Stimulated activated effector memory CD8-positive, alpha-beta T cell treated with anti-CD3 and anti-CD28 coated beads, Interleukin-12 subunit alpha, Interleukin-12 subunit beta, amount 100 ng/mL, for 72 hours (primary cell): ENCODE measurements at regions not wholly inside any gene's neighbourhood (a gene's known extent, or its start where the extent isn't known, plus 50 kb on each side); places are given as distances from the start of the nearest gene placed in this dataset.

Experiments
- ATAC-seq: fragments of 150-1000 bp; cut with Tn5 transposase; 2 replicates; pipeline ENCODE4 v1.10.0; 2021
- DNase-seq, 2 donors: peaks; one replicate each; pipeline ENCODE4 v3.0.0; 2021 to 2022; ENCODE audit warnings: low spot score in 2 of 2
- H3K27ac Mint-ChIP-seq: one replicate; pipeline ENCODE4 v1.8.0; 2022; ENCODE audit warnings: mild to moderate bottlenecking, mixed read lengths
- H3K36me3 Mint-ChIP-seq: one replicate; pipeline ENCODE4 v1.8.0; 2022; ENCODE audit warnings: mild to moderate bottlenecking, mixed read lengths
- H3K4me1 Mint-ChIP-seq: one replicate; pipeline ENCODE4 v1.8.0; 2022; ENCODE audit warnings: mixed read lengths
- H3K4me3 Mint-ChIP-seq: one replicate; pipeline ENCODE4 v1.8.0; 2022; ENCODE audit warnings: mild to moderate bottlenecking, mixed read lengths
- H3K9me3 Mint-ChIP-seq: one replicate; pipeline ENCODE4 v1.8.0; 2022; ENCODE audit warnings: mixed read lengths

DNA sequence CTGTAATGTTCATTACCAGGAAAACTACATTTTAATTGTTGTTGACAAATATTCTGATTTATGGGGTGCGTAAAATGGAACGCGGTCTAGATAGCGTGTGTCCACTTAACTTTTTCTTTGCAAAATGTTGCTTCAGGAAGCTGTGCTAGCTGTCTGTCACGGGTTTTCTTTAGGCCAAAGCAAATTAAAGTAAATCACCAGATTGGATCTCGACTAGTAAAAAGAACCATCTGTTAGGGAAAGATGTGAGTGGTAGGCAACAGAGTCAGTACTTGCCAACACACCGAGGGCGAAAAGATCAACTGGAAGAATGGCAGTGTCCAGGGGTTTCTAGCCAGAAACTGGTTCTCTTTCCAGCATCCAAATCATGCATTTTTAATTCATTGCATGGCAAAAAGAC lies 404.9 kb upstream of the TMPO start:
- Mint-ChIP-seq H3K4me3 (no peak overlapping the region), H3K36me3 (no peaks in the 10 kb centered on the region), H3K4me1 (no peaks in the 10 kb centered on the region), H3K27ac (no peak overlapping the region), H3K9me3 (no peaks in the 10 kb centered on the region)
- no peak for ATAC-seq
- no peak for DNase-seq

DNA sequence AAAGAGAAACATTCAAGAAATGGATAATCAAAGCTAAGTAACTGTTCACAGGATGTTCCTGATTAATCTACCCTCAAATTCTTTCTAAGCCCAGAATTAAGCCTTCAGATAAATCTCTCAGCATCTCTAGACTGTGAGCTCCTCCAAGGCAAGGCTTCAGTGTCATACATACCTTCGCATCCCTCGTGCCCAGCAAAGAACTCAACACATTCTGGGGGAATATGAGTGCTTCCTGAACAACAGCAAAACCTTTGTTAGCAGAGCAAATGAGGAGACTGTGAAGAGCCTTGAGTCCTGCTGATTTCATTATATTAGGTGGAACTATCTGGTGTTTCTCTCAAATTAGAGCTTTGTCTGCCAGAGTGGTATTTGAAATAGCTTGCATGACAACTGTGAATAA lies 401.8 kb upstream of the TMPO start:
- Mint-ChIP-seq H3K9me3 (no peaks in the 10 kb centered on the region), H3K4me3 (no peak overlapping the region), H3K27ac (no peak overlapping the region), H3K36me3 (no peaks in the 10 kb centered on the region), H3K4me1 (no peaks in the 10 kb centered on the region)
- DNase-seq (no peak), ATAC-seq (no peak)

DNA sequence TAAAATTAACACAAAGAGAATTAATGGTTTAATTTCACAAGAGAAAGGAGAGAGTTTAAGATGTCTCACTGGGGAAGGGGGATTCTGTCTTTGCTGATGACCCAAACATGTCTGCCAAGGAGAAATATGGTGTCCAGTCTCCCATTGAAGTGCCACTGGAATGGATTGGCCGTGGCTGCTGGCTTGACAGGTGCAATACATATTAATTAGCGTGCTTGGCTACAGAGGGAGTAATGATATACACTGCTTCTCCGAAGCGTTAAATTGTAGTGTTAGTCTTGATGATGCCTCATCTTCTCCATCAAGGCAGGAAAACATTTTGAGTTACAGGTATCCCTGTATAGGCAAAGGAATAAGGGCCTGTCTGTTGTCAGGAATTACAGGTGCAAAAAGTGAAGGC lies 393.4 kb upstream of the TMPO start:
- Mint-ChIP-seq H3K36me3 (no peaks in the 10 kb centered on the region), H3K4me3 (no peak overlapping the region), H3K27ac (no peak overlapping the region), H3K9me3 (peaks cover 3% of the 10 kb centered on the region), H3K4me1 (no peaks in the 10 kb centered on the region)
- DNase-seq (no peak), ATAC-seq (no peak)

DNA sequence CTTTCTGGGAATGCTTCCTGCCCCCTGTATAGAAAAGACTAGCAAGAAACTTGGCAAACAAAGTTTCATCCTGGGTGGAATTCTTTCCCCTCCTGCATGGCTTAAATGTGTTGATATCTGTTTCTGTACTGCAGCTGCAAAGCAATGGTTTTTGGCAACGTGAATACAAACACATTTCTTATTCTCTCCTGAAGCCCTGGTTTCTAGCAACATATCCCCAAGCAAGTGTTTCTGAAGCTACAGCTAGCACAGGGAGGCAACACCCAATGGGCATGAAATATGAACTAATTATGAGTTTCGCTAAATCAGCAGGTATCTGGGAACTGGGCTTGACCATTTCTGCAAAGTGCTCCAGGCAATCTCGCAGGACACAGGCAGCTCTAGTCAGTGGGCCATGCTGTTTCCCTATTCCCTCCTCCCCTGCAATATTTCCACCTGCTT lies 392.3 kb upstream of the TMPO start:
- peaks cover 3% of the 10 kb centered on the region for H3K9me3 Mint-ChIP-seq
- no peaks in the 10 kb centered on the region for H3K4me1 Mint-ChIP-seq
- ATAC-seq (no peak), DNase-seq (no peak)
- H3K4me3 Mint-ChIP-seq, result no peak overlapping the region
- no peaks in the 10 kb centered on the region for H3K36me3 Mint-ChIP-seq
- no peak overlapping the region for H3K27ac Mint-ChIP-seq

DNA sequence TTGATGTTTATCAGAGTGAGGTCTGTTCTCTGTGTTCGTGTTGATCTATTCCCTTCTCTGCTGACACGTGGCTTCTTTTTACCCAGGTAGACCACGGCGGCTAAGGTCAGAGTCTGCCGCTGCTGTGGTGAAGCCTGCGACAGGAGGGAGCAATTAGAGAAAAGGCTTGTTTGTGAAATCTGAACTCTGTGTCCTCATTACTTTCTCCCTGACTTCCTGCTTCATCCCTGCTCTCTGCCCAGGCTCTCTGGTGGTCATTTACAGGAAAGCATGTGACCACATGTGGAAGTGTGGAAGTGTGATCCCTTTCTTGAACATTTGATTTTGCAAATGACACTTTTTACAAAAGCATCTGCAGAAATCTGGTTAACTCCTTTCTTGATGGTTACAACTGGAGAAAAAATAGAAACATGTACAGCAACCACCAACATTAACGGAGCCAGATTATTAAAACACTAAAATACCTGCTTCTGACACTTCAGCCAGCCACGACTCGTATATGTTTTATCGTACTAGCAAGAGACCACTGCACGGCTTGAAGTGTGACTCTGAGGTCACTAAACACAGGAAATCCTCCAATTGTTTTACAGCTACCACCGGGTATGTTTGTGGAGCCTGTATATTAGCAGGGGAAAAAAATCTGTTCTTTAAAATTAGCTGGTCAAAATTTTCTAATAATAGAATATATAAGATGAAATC lies 388.6 kb upstream of the TMPO start:
- DNase-seq, result no peak
- ATAC-seq, result no peak
- no peaks in the 10 kb centered on the region for H3K4me1 Mint-ChIP-seq
- H3K9me3 Mint-ChIP-seq, result no peaks in the 10 kb centered on the region
- no peak overlapping the region for H3K4me3 Mint-ChIP-seq
- no peaks in the 10 kb centered on the region for H3K36me3 Mint-ChIP-seq
- H3K27ac Mint-ChIP-seq, result no peak overlapping the region

DNA sequence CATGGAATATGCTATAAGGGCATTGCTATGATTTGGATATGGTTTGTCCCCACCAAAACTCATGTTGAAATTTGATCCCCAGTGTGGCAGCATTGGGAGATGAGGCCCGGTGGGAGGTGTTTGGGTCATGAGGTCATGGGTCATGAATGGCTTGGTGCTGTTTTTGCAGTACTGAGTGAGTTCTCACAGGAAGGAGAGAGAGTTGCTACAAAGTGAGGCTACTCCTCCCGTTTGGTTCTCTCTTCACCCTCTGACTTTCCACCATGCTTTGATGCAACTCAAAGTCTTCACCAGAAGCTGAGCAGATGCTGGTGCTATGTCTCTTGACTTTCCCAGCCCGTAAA lies 388.1 kb upstream of the TMPO start:
- Mint-ChIP-seq H3K9me3 (no peaks in the 10 kb centered on the region), H3K4me3 (no peak overlapping the region), H3K4me1 (no peaks in the 10 kb centered on the region), H3K27ac (no peak overlapping the region), H3K36me3 (no peaks in the 10 kb centered on the region)
- ATAC-seq (no peak), DNase-seq (no peak)

DNA sequence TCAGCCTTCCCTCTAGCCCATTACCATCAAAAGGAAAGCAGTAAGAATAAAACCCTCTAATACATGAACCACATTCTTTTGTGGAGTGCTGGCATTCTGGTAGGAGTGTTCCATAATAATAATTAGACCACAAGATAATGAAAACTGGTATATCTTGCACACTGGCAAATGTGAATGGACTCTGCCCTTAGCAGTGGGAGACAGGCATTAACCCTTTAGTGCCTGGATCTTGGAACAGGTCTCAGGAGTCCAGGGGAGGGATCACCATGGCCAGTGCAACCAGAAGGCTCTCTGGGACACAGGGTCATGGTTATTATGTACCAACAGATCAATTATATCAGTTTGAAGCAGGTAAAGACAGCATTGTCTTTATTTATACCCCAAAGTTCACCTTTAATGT lies 387.5 kb upstream of the TMPO start:
- no peak for DNase-seq
- no peaks in the 10 kb centered on the region for H3K4me1 Mint-ChIP-seq
- no peak overlapping the region for H3K27ac Mint-ChIP-seq
- H3K36me3 Mint-ChIP-seq, result no peaks in the 10 kb centered on the region
- no peak for ATAC-seq
- H3K9me3 Mint-ChIP-seq, result no peaks in the 10 kb centered on the region
- H3K4me3 Mint-ChIP-seq, result no peak overlapping the region

DNA sequence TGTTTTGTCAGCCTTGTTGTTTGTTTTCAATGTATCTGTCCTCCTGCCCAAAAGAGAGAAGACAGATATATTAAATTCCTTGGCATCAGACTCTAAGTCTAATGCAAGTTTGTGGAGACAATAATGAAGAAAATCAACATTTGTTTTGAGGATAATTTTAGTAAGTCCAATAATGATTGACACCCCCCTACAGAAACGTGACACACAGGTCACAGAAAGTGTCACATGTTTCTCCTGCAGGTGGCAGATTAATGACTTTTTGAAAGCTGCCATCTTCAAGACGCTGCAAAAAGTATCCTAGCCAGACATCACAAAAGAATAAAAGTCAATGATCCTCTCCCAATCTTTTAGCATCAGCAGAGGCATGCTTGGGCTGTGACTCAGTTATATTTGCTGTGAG lies 378.8 kb upstream of the TMPO start:
- no peaks in the 10 kb centered on the region for H3K9me3 Mint-ChIP-seq
- H3K36me3 Mint-ChIP-seq, result no peaks in the 10 kb centered on the region
- ATAC-seq (no peak), DNase-seq (no peak)
- H3K27ac Mint-ChIP-seq, result no peak overlapping the region
- H3K4me1 Mint-ChIP-seq, result no peaks in the 10 kb centered on the region
- H3K4me3 Mint-ChIP-seq, result no peak overlapping the region

DNA sequence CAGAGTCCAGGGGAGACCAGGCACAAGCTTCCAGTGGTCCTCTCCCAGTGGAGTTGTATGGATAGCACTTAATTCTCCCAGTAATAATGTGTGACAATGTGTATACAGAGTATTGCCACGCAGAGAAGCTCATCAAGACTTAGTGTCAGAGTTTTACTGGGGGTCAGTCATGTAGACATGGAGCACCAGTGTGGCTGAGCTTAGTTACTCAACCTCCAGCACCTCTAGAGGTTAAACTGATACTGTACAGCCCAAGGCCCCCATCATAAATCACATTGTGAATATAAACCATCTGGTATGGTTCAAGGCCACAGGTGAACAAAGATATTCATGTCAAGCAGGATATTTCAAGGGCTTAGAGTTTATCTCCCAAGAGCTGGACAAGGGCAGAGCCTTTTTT lies 378.1 kb upstream of the TMPO start:
- ATAC-seq (peak; percentile 40), DNase-seq (no peak)
- Mint-ChIP-seq H3K27ac (no peak overlapping the region), H3K4me3 (no peak overlapping the region), H3K9me3 (no peaks in the 10 kb centered on the region), H3K36me3 (no peaks in the 10 kb centered on the region), H3K4me1 (no peaks in the 10 kb centered on the region)

DNA sequence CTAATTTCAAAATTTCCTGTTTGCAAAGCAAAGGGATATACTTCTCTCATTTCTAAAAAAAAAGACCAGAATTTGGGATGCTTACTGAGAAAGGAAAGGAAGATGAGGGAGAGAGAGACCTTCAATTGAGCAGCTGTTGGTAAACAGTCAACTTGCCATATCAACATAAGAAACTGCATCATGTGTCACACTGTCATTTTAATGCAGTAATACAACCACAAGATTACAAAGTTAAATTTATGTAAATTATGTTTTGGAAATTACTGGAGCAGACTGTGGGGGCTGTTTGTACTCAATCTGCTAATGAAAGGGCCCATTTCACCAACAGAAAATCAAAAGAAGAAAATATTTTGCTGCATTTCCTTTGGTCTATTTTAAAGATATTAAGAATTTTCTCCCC lies 370.4 kb upstream of the TMPO start:
- ATAC-seq (no peak), DNase-seq (no peak)
- Mint-ChIP-seq H3K36me3 (no peaks in the 10 kb centered on the region), H3K9me3 (peaks cover 3% of the 10 kb centered on the region), H3K4me1 (no peaks in the 10 kb centered on the region), H3K27ac (no peak overlapping the region), H3K4me3 (no peak overlapping the region)

DNA sequence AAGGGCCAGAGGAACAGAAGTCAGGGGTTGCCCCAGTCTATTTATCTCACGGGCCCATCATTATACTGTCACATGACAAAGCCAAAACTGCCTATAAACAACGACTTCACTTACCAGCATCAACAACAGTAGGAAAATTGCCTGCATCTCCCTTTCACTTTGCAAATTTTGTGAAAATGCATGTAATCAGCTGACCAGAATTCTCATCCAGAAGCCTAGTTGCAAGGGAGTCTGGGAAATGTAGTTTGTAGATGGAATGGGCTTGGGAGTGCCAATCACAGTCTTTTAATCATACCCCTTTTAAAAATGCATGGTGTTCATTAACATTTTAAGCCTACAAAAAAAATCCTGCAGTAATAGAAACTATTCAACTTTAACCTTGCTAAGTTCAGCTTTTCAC lies 369.3 kb upstream of the TMPO start:
- no peak overlapping the region for H3K4me3 Mint-ChIP-seq
- ATAC-seq (no peak), DNase-seq (no peak)
- H3K27ac Mint-ChIP-seq, result no peak overlapping the region
- H3K4me1 Mint-ChIP-seq, result no peaks in the 10 kb centered on the region
- H3K9me3 Mint-ChIP-seq, result peaks cover 3% of the 10 kb centered on the region
- no peaks in the 10 kb centered on the region for H3K36me3 Mint-ChIP-seq

DNA sequence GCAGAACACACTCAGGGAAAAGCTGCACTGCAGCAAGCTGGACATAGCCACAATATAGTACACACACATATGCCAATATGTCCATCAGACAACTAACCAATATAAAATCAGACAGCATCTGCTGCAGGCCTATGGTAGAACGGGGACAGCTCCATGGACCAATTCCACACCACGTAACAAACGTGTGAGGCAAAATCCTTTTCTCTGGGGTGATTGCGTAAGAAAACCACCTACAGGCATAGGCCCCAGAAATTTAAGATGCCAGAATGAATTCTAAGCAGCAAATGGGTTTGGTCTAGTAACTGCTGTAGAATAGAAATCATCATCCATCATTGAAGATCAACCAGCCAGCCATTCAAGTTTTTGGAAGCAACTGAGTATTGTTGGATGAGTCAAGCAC lies 368.9 kb upstream of the TMPO start:
- no peak overlapping the region for H3K27ac Mint-ChIP-seq

DNA sequence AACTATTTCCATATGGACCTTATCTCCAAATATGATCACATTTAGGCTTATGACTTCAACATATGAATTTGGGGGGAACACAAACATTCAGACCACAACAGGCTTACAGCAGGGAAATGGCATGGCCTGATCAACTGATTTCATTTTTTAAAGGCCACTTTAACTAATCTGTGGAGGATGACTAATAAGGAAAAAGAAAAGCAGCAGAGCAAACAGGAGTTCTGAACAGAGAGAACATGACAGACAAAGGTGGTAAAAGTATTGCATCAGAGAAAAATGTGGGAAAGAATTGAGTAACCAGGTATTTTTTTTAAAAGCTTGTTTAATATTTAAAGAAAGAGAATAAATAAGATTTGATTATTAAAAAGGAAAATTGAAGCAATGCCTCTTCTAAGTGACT lies 366.1 kb upstream of the TMPO start:
- Mint-ChIP-seq H3K27ac (no peak overlapping the region), H3K9me3 (peaks cover under 1% of the 10 kb centered on the region), H3K4me1 (no peaks in the 10 kb centered on the region), H3K4me3 (no peak overlapping the region), H3K36me3 (no peaks in the 10 kb centered on the region)
- DNase-seq (no peak), ATAC-seq (no peak)

More for the DNA sequence above, 368.9 kb upstream of the TMPO start:
- ATAC-seq (no peak), DNase-seq (no peak)
- Mint-ChIP-seq H3K4me1 (no peaks in the 10 kb centered on the region), H3K4me3 (no peak overlapping the region), H3K9me3 (peaks cover 3% of the 10 kb centered on the region), H3K36me3 (no peaks in the 10 kb centered on the region)

DNA sequence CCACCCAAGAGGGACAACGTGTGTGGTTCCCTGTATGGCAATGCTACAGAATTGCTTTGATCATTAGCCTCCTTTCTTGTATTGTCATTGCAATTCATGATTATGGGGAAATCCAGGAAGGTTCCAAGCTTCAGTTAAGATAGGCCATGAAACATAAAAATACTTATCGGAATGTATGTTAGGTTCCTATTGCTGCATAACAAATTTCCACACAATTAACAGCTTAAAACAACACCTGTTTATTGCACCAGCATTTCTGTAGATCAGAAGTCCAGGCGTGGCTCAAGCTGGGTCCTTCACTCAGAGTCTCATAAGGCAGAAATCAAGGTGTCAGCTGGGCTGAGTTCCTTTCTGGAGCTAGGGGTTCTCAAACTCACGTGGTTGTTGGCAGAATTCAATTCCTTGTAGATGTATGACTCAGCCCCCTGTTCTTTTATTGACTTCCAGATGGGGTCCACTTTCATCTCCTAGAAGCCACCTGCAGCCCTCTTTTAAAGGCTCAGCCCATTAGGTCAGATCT lies 365.6 kb upstream of the TMPO start:
- DNase-seq, result no peak
- no peaks in the 10 kb centered on the region for H3K9me3 Mint-ChIP-seq
- no peaks in the 10 kb centered on the region for H3K4me1 Mint-ChIP-seq
- H3K36me3 Mint-ChIP-seq, result no peaks in the 10 kb centered on the region
- ATAC-seq, result no peak
- no peak overlapping the region for H3K4me3 Mint-ChIP-seq
- H3K27ac Mint-ChIP-seq, result no peak overlapping the region

DNA sequence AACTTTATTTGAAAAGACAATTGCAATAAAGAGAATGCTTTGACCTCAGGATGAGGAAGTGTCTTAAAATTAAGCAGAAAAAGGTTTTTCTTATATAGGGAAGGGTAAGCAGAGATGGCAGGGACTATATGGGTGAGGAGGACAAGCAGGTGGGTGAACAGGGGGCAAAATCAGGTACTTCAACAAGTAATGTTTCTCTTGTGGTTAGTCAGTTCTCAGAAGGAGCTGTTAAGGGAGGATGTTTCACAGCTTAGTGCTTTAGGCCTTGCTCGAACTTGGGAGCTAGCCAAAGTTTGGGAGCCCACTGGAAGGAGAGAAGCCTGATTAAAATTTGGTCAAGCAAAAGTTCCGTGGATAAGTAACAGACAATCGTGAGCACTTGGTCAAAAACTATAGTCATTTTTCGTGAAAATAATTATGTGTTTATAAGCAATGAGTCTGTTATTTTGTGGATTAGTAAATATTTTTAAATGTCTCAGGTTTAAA lies 364.2 kb upstream of the TMPO start:
- Mint-ChIP-seq H3K36me3 (no peaks in the 10 kb centered on the region), H3K9me3 (no peaks in the 10 kb centered on the region), H3K4me3 (no peak overlapping the region), H3K4me1 (no peaks in the 10 kb centered on the region), H3K27ac (no peak overlapping the region)
- ATAC-seq, result no peak
- no peak for DNase-seq

DNA sequence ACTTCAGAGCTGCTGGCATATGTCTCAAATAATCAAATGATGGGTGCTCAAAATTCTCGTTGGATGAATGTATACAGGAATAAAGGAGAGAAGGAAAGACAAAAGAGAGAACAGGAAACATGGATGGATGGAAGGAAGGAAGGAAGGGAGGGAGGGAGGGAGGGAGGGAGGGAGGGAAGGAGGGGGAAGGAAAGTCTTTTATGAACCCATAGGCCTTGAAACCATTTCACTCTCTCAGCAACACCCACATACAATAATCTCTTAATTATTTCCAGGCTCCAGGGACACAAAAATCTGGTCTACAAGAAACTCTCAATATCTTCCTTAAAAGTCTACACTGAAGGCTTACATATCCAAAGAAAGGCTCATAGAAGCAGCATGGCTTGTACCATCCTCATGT lies 363.4 kb upstream of the TMPO start:
- H3K36me3 Mint-ChIP-seq, result no peaks in the 10 kb centered on the region

DNA sequence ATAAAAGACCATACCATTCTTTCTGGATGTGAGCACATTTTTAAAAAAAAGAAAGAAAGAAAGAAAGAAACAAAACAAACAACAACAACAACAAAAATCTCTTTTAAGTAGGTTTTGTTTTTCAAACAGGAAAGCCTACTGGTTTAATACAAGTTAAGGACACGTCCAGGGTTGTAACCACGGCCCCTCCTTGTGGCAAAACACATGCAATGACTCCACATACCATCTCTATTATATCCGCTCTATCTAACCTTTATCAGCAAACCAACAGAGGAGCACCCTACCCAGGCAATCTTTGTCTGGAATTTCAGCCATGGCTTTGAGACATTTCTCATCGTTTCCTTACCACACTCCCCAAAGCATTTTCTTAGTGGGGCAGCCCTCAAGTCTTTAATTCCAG lies 360.5 kb upstream of the TMPO start:
- no peaks in the 10 kb centered on the region for H3K9me3 Mint-ChIP-seq
- no peaks in the 10 kb centered on the region for H3K36me3 Mint-ChIP-seq
- H3K27ac Mint-ChIP-seq, result no peak overlapping the region
- no peaks in the 10 kb centered on the region for H3K4me1 Mint-ChIP-seq
- no peak overlapping the region for H3K4me3 Mint-ChIP-seq
- DNase-seq, result no peak
- no peak for ATAC-seq

More for the DNA sequence above, 363.4 kb upstream of the TMPO start:
- no peak overlapping the region for H3K27ac Mint-ChIP-seq
- no peak overlapping the region for H3K4me3 Mint-ChIP-seq
- no peaks in the 10 kb centered on the region for H3K4me1 Mint-ChIP-seq
- H3K9me3 Mint-ChIP-seq, result no peaks in the 10 kb centered on the region
- DNase-seq (no peak), ATAC-seq (no peak)
